ENCODE measurements at regions not wholly inside any gene's neighbourhood (a gene's known extent, or its start where the extent isn't known, plus 50 kb on each side); places are given as distances from the start of the nearest gene placed in this dataset.

DNA sequence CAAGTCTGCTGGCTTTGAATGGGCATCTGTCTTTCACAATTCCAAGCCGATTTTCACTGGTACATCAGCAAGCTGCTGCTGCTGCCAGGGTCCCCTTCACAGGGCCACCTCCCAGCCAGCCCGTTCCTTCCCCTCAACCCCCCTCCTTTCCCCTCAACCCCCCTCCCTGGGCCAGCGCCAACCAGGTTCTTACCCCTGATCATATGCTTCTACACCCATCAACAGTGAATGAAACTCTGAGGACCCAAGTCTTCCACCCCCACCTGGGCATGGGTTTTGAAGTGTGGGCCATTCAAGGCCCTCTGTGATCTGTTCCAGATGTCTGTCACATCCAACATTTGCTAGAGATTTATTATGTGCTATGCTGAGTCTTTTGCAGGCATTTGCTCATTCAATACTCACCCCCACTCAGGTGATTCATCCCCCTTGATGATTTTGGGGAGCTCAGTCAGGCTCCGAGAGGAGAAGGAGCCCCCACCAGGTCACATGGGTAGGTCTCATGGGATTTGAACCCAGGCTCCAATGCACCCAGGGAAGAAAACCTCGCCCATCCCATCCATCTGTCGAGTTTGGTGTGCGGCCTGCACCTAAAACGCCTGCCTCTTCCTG is 52.7 kb upstream of the FOXK1 start:
- 28% methylated on average over 3 of the region's 8 CpGs for WGBS (ENCODE audit: insufficient coverage)
- H3K27me3 ChIP-seq (ENCODE audit: control insufficient read depth, insufficient read depth, low read length): no peaks in the 10 kb centered on the region
- H3K4me3 ChIP-seq (ENCODE audit: low read length): no peak overlapping the region
- H3K4me1 ChIP-seq (ENCODE audit: control insufficient read depth, insufficient read depth, low read length): peaks cover 8% of the 10 kb centered on the region
- DNase-seq: no peak
- no peaks in the 10 kb centered on the region for H3K9me3 ChIP-seq (replicated peaks; ENCODE audit: control insufficient read depth, low read depth, low read length)
- H3K36me3 ChIP-seq (ENCODE audit: control insufficient read depth, insufficient read depth, low read length): no peaks in the 10 kb centered on the region
- H3K27ac ChIP-seq (ENCODE audit: low read length): no peak overlapping the region

DNA sequence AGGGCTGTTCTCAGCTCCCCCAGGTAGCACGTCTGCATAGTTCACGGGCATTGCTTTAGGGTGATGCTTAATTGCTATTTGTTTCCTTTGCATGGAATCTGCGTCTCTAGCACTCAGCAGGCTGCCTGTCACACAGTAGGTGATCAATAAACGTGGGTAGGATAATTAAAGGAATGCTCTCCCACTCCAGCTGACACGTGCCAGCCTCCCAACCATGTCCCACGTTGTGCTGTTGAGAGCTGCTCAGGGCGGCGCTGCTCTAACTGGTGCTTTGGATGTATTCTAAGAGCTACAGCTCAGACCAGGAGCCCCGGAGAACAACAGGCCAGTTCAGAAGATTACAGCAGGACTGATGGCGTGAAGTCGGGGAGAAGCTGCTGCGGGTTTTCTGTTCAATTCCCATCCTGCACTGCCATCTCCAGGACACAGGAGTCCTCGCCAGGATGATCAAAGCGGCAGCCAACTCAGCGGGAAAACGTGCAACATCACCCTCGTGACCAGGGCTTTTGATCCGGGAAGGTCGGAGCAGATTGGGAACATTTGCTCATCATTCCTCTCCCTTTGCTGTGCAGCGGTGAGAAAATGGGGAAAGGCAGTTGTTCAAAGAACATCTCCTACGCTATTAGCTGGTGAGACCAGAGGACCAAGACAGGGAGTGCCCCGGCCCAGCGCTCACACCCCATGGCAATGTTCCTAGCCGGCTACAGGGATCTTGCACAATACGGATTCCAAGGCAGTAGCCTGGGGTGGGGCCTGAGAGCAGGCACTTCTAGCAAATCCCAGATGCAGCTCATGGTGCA is 50.5 kb upstream of the FOXK1 start:
- no peaks in the 10 kb centered on the region for H3K9me3 ChIP-seq (replicated peaks; ENCODE audit: control insufficient read depth, low read depth, low read length)
- H3K27ac ChIP-seq (ENCODE audit: low read length): no peak overlapping the region
- 6% methylated on average over 17 of the region's 25 CpGs for WGBS (ENCODE audit: insufficient coverage)

More for the DNA sequence above, 50.5 kb upstream of the FOXK1 start:
- Histone ChIP-seq H3K36me3 (ENCODE audit: control insufficient read depth, insufficient read depth, low read length) (no peaks in the 10 kb centered on the region), H3K4me3 (ENCODE audit: low read length) (no peak overlapping the region), H3K27me3 (ENCODE audit: control insufficient read depth, insufficient read depth, low read length) (no peaks in the 10 kb centered on the region), H3K4me1 (ENCODE audit: control insufficient read depth, insufficient read depth, low read length) (peaks cover 8% of the 10 kb centered on the region)
- peak; percentile 92 for DNase-seq

All from muscle of leg (tissue), 3 donors.